IMR-90 (cell line): ENCODE measurements at regions not wholly inside any gene's neighbourhood (a gene's known extent, or its start where the extent isn't known, plus 50 kb on each side); places are given as distances from the start of the nearest gene placed in this dataset.

Experiments used
- ATAC-seq: fragments of 200-7000 bp; cut with Tn5 transposase; 2 replicates; pipeline ENCODE4 v1.9.1; 2020; ENCODE audit warnings: low read depth, mild to moderate bottlenecking, moderate library complexity
- BruUV-seq: library from RNA; stranded (reverse); fragments of 400-500 nt; replicated peaks from 2 replicates; lab custom pipeline; 2021; lab: Mats Ljungman, UMichigan
- CTCF ChIA-PET: fragments of 300-600 bp; formaldehyde crosslinking; extraction: SDS; loops from one replicate; lab custom pipeline; 2021; ENCODE audit warnings: antibody characterized with exemption; lab: Yijun Ruan, JAX
- POLR2A ChIA-PET: fragments of 300-600 bp; sonication (Branson Sonifier 250); formaldehyde crosslinking; loops from one replicate; lab custom pipeline; 2022; ENCODE audit warnings: antibody characterized with exemption; ENCODE audit not compliant: unreplicated experiment; lab: Charles Lee
- DNase-seq: peaks from one replicate; pipeline ENCODE4 v3.0.0; 2013
- H2AFZ ChIP-seq: replicated peaks from 2 replicates; pipeline ENCODE3; 2013; ENCODE audit warnings: low read length, mild to moderate bottlenecking; ENCODE audit not compliant: poor library complexity
- H2AK5ac ChIP-seq: 2 replicates; pipeline ENCODE4 v1.6.1; 2013; ENCODE audit warnings: low read depth, low read length, inconsistent platforms
- H2AK9ac ChIP-seq: replicated peaks from 2 replicates; pipeline ENCODE3; 2013; ENCODE audit warnings: mild to moderate bottlenecking, low read depth, low read length, moderate library complexity; ENCODE audit not compliant: poor library complexity
- H2BK120ac ChIP-seq: 2 replicates; pipeline ENCODE4 v1.6.1; 2013; ENCODE audit warnings: low read depth, low read length, inconsistent platforms
- H2BK15ac ChIP-seq: 3 replicates; pipeline ENCODE4 v1.6.1; 2013; ENCODE audit warnings: low read depth, low read length, inconsistent platforms
- H2BK20ac ChIP-seq: 2 replicates; pipeline ENCODE4 v1.6.1; 2013; ENCODE audit warnings: low read depth, mild to moderate bottlenecking, inconsistent platforms, low read length, moderate library complexity
- H2BK5ac ChIP-seq: 2 replicates; pipeline ENCODE4 v1.6.1; 2013; ENCODE audit warnings: mild to moderate bottlenecking, low read depth, low read length, inconsistent platforms; ENCODE audit not compliant: poor library complexity, severe bottlenecking
- H3K14ac ChIP-seq: replicated peaks from 2 replicates; pipeline ENCODE4 v1.6.1; 2013; ENCODE audit warnings: low read depth, low read length, inconsistent platforms
- H3K18ac ChIP-seq: 2 replicates; pipeline ENCODE4 v1.6.1; 2013; ENCODE audit warnings: low read depth, low read length, control low read depth
- H3K23ac ChIP-seq: 2 replicates; pipeline ENCODE4 v1.6.1; 2013; ENCODE audit warnings: low read depth, low read length, inconsistent platforms
- H3K27ac ChIP-seq: 2 replicates; pipeline ENCODE4 v1.5.1; 2013; ENCODE audit warnings: mild to moderate bottlenecking, control low read depth, low read length; ENCODE audit not compliant: insufficient read depth
- H3K27me3 ChIP-seq: 2 replicates; pipeline ENCODE4 v1.6.1; 2013; ENCODE audit warnings: low read length; ENCODE audit not compliant: control insufficient read depth, insufficient read depth
- H3K36me3 ChIP-seq: 2 replicates; pipeline ENCODE4 v1.6.1; 2013; ENCODE audit warnings: low read length, mixed read lengths; ENCODE audit not compliant: control insufficient read depth, insufficient read depth
- H3K4ac ChIP-seq: 2 replicates; pipeline ENCODE4 v1.6.1; 2013; ENCODE audit warnings: low read depth, low read length, inconsistent platforms
- H3K4me1 ChIP-seq: 2 replicates; pipeline ENCODE4 v1.6.1; 2013; ENCODE audit warnings: low read length, mixed read lengths; ENCODE audit not compliant: control insufficient read depth, insufficient read depth
- H3K4me2 ChIP-seq: 2 replicates; pipeline ENCODE4 v1.6.1; 2013; ENCODE audit warnings: low read depth, mild to moderate bottlenecking, control low read depth, low read length, moderate library complexity
- H3K4me3 ChIP-seq: 2 replicates; pipeline ENCODE4 v1.5.1; 2013; ENCODE audit warnings: low read depth, mild to moderate bottlenecking, control low read depth, low read length, moderate library complexity; ENCODE audit not compliant: insufficient read depth
- H3K56ac ChIP-seq: 2 replicates; pipeline ENCODE4 v1.6.1; 2013; ENCODE audit warnings: low read length, inconsistent platforms; ENCODE audit not compliant: insufficient read depth; ENCODE audit errors: extremely low read depth
- H3K79me1 ChIP-seq, 2 experiments: 2 replicates each; pipeline ENCODE4 v1.6.1; 2013; ENCODE audit warnings: low read length in 2 of 2, inconsistent platforms in 1 of 2, low read depth in 1 of 2
- H3K9ac ChIP-seq: 2 replicates; pipeline ENCODE4 v1.6.1; 2013; ENCODE audit warnings: low read depth, low read length, control low read depth
- H3K9me1 ChIP-seq: 2 replicates; pipeline ENCODE4 v1.6.1; 2013; ENCODE audit warnings: low read length, inconsistent platforms; ENCODE audit not compliant: insufficient read depth
- H3K9me3 ChIP-seq: 2 replicates; pipeline ENCODE4 v1.6.1; 2013; ENCODE audit warnings: low read length; ENCODE audit not compliant: control insufficient read depth, insufficient read depth
- H4K20me1 ChIP-seq: 2 replicates; pipeline ENCODE4 v1.6.1; 2013; ENCODE audit warnings: low read length, inconsistent platforms; ENCODE audit not compliant: insufficient read depth
- H4K5ac ChIP-seq: 2 replicates; pipeline ENCODE4 v1.6.1; 2013; ENCODE audit warnings: mild to moderate bottlenecking, low read depth, low read length, control low read depth
- H4K8ac ChIP-seq, 2 experiments: 2 replicates each; pipeline ENCODE4 v1.6.1; 2013; ENCODE audit warnings: low read depth in 2 of 2, low read length in 2 of 2, control low read depth in 1 of 2, inconsistent platforms in 1 of 2
- H4K91ac ChIP-seq: 2 replicates; pipeline ENCODE4 v1.6.1; 2013; ENCODE audit warnings: low read depth, low read length, inconsistent platforms; ENCODE audit not compliant: insufficient read depth
- CEBPB ChIP-seq: IDR thresholded peaks from 2 replicates; pipeline ENCODE4 v1.6.1; 2012; ENCODE audit warnings: low read depth, low read length, improper control_type of control experiment
- CHD1 ChIP-seq: IDR thresholded peaks from 2 replicates; pipeline ENCODE4 v1.6.1; 2012; ENCODE audit warnings: low read depth, low read length, improper control_type of control experiment
- CTCF ChIP-seq: conservative IDR thresholded peaks from 2 replicates; pipeline ENCODE4 v1.5.1; 2012; ENCODE audit warnings: mild to moderate bottlenecking, low read depth, low read length, improper control_type of control experiment
- POLR2A ChIP-seq: IDR thresholded peaks from 2 replicates; pipeline ENCODE4 v1.6.1; 2012; ENCODE audit warnings: mild to moderate bottlenecking, low read depth, low read length
- RAD21 ChIP-seq: IDR thresholded peaks from 2 replicates; pipeline ENCODE4 v1.6.1; 2012; ENCODE audit warnings: low read length, improper control_type of control experiment
- dilution Hi-C: fragments of 300-500 bp; cut with HindIII; formaldehyde crosslinking; loops from one replicate; pipeline ENCODE4 v1.14.3; 2018; ENCODE audit warnings: low sequenced_read_pairs; ENCODE audit not compliant: unreplicated experiment
- in situ Hi-C: fragments of 300-500 bp; cut with MboI; formaldehyde crosslinking; loops from 3 replicates; pipeline ENCODE4 v1.14.3; 2019; ENCODE audit warnings: low sequenced_read_pairs, inconsistent platforms, mixed read lengths
- intact Hi-C: fragments of 100-400 bp; cut with micrococcal nuclease; formaldehyde crosslinking; loops from 2 replicates; pipeline ENCODE4 v1.10.0; 2022

- H2BK20ac ChIP-seq = no peak overlapping the region
- no peaks in the 10 kb centered on the region; the same call in 1 of the 2 replicates for H3K27me3 ChIP-seq
- no peak overlapping the region for H4K8ac ChIP-seq
- H3K9me1 ChIP-seq = no peaks in the 10 kb centered on the region
- ChIA-PET POLR2A (no interaction called here), CTCF (no interaction called here)
- no peaks in the 10 kb centered on the region for H4K20me1 ChIP-seq
- in situ Hi-C loops (no loop called here), intact Hi-C loops (no loop called here), dilution Hi-C loops (no loop called here)
- H3K23ac ChIP-seq = no peak overlapping the region
- H3K18ac ChIP-seq = no peak overlapping the region
- no peaks in the 10 kb centered on the region for H3K79me1 ChIP-seq
- no peak overlapping the region for H3K4ac ChIP-seq
- no peak overlapping the region for H2AK9ac ChIP-seq
- no peak overlapping the region for H3K9ac ChIP-seq
- H4K5ac ChIP-seq = no peak overlapping the region
- no peak overlapping the region for H3K27ac ChIP-seq
- H4K91ac ChIP-seq = no peak overlapping the region
- H2BK5ac ChIP-seq = no peak overlapping the region
- no peak overlapping the region for H3K56ac ChIP-seq
- no peak overlapping the region for H3K14ac ChIP-seq
- DNase-seq (no peak), ATAC-seq (no peak)
- H2BK120ac ChIP-seq = no peak overlapping the region
- BruUV-seq = no TSS peak
- no peak overlapping the region for H2AK5ac ChIP-seq
- no peak overlapping the region for H3K4me2 ChIP-seq
- no peaks in the 10 kb centered on the region for H3K9me3 ChIP-seq
- no peak overlapping the region for H2BK15ac ChIP-seq
- no peak overlapping the region for H2AFZ ChIP-seq
- TF ChIP-seq CTCF = no peak
- no peak for TF ChIP-seq CHD1
- no peak for TF ChIP-seq POLR2A
- no peak for TF ChIP-seq RAD21
- no peak for TF ChIP-seq CEBPB
- H3K36me3 ChIP-seq = no peaks in the 10 kb centered on the region
- H3K4me1 ChIP-seq = no peaks in the 10 kb centered on the region
- H3K4me3 ChIP-seq = no peak overlapping the region
These were observed 151.7 kb upstream of the FOXN2 start for GRCh38 chr2:48162742-48163141.
